ENCODE measurements at regions not wholly inside any gene's neighbourhood (a gene's known extent, or its start where the extent isn't known, plus 50 kb on each side); places are given as distances from the start of the nearest gene placed in this dataset.

DNA sequence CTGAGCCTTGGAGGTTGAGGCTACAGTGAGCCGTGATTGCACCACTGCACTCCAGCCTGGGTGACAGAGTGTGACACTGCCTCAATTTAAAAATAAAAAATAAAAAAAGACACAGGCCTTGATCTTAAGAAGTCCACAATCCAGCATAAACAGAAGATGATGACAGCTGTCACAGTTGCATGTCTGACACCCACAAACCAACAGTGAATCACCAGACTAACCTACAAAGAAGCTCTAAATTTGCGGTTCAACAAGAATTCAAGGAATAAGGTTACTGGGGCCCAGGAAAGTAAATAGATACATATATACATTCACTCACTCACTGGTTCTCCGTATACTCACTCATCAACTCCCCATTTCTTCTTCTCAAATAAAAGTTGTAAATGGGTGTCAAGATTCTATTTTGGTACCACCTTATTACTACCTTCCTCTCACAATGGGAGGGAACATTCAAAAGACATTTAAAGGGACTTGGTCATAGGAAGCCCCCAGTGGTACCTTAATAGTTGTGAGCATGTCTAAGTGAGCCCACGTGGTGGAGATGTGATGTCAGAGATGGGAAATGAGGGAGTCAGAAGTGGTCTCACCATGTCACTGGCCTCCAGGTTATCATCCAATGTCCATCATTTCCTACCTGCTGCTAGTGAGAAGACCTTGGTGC lies 66.9 kb upstream of the PRDX6 start:
- Histone ChIP-seq H3K4me1 (replicated peaks in 1 of 4; ENCODE audit: control insufficient read depth in 3 of 4, insufficient read depth in 4 of 4, low read length in 3 of 4) (no peaks in the 10 kb centered on the region; a peak in 3 of 7 replicates), H3K4me3 (ENCODE audit: extremely low read depth in 1 of 4, insufficient read depth in 2 of 4, low read depth in 3 of 4, low read length in 4 of 4) (no peak overlapping the region), H4K20me1 (replicated peaks in 1 of 2; ENCODE audit: control insufficient read depth in 1 of 2, insufficient read depth in 2 of 2, low read length in 2 of 2) (no peaks in the 10 kb centered on the region), H3K4ac (replicated peaks; ENCODE audit: insufficient read length, low read depth, low read length) (no peak overlapping the region), H3K23ac (ENCODE audit: insufficient read length) (no peak overlapping the region), H3K23me2 (ENCODE audit: low read depth, low read length) (no peaks in the 10 kb centered on the region), H2AFZ (ENCODE audit: low read length) (no peak overlapping the region), H3K9me3 (ENCODE audit: insufficient read depth in 2 of 2, low read depth in 1 of 2, low read length in 1 of 2) (no peaks in the 10 kb centered on the region), H3K14ac (ENCODE audit: insufficient read length) (no peak overlapping the region), H3K27ac (ENCODE audit: low read depth, low read length) (no peak overlapping the region), H3K79me2 (ENCODE audit: control insufficient read depth in 1 of 2, insufficient read depth in 2 of 2, low read length in 2 of 2) (no peaks in the 10 kb centered on the region), H2BK15ac (ENCODE audit: low read length) (no peak overlapping the region), H4K91ac (replicated peaks; ENCODE audit: insufficient read length, low read length) (no peak overlapping the region), H3K36me3 (ENCODE audit: control insufficient read depth in 2 of 4, insufficient read depth in 4 of 4, low read length in 3 of 4) (no peaks in the 10 kb centered on the region; a peak in 1 of 8 replicates), H3K27me3 (replicated peaks in 1 of 4; ENCODE audit: control insufficient read depth in 3 of 4, extremely low read depth in 1 of 4, insufficient read depth in 3 of 4, low read length in 3 of 4) (no peaks in the 10 kb centered on the region), H2BK12ac (ENCODE audit: low read depth, low read length) (no peak overlapping the region), H2BK5ac (ENCODE audit: low read depth, low read length) (no peak overlapping the region), H2BK20ac (ENCODE audit: low read length) (no peak overlapping the region), H3K4me2 (ENCODE audit: insufficient read depth in 1 of 2, low read depth in 2 of 2, low read length in 2 of 2) (no peak overlapping the region), H4K8ac (ENCODE audit: extremely low read depth, insufficient read depth, low read length) (no peak overlapping the region), H3K56ac (replicated peaks; ENCODE audit: insufficient read length, low read depth, low read length) (no peak overlapping the region), H3K79me1 (ENCODE audit: low read depth, low read length) (no peaks in the 10 kb centered on the region), H3K18ac (ENCODE audit: extremely low read depth, low read length) (no peak overlapping the region), H2AK5ac (ENCODE audit: low read depth, low read length) (no peak overlapping the region), H2BK120ac (replicated peaks; ENCODE audit: low read depth, low read length) (no peak overlapping the region), H4K5ac (ENCODE audit: insufficient read length, low read depth, low read length) (no peak overlapping the region), H3K9ac (replicated peaks in 1 of 4; ENCODE audit: extremely low read depth in 1 of 4, low read depth in 3 of 4, low read length in 3 of 4) (no peak overlapping the region)
- DNase-seq (ENCODE audit: low read depth in 1 of 2, low spot score in 2 of 2) = no peak
- CTCF ChIA-PET (ENCODE audit: partially characterized antibody) = interaction anchor here (0.6 to 2.2 kb wide), 4 partner anchors 9 to 667 kb away, joined by 3 to 12 read pairs (median 6); no protein-coding TSS in a partner anchor
- TF ChIP-seq, protein P1, sequence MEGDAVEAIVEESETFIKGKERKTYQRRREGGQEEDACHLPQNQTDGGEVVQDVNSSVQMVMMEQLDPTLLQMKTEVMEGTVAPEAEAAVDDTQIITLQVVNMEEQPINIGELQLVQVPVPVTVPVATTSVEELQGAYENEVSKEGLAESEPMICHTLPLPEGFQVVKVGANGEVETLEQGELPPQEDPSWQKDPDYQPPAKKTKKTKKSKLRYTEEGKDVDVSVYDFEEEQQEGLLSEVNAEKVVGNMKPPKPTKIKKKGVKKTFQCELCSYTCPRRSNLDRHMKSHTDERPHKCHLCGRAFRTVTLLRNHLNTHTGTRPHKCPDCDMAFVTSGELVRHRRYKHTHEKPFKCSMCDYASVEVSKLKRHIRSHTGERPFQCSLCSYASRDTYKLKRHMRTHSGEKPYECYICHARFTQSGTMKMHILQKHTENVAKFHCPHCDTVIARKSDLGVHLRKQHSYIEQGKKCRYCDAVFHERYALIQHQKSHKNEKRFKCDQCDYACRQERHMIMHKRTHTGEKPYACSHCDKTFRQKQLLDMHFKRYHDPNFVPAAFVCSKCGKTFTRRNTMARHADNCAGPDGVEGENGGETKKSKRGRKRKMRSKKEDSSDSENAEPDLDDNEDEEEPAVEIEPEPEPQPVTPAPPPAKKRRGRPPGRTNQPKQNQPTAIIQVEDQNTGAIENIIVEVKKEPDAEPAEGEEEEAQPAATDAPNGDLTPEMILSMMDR (IDR thresholded peaks at IDR 0.05; ENCODE audit: control extremely low read depth in 1 of 3, insufficient read depth in 1 of 3, low read depth in 1 of 3, low read length in 3 of 3) = no peak
- POLR2A ChIA-PET (ENCODE audit: partially characterized antibody) = no interaction called here
- WGBS, 2 experiments (ENCODE audit: extremely low coverage in 1 of 2, insufficient coverage in 1 of 2, insufficient read length in 1 of 2, insufficient replicate concordance in 2 of 2, low coverage in 1 of 2, low lambda C conversion rate in 2 of 2, missing lambda C conversion rate in 1 of 2) = 95 to 100% methylated on average over 1 to 4 of the region's 4 CpGs
- no peak for FAIRE-seq

All from H1 (cell line).